ENCODE measurements at regions not wholly inside any gene's neighbourhood (a gene's known extent, or its start where the extent isn't known, plus 50 kb on each side); places are given as distances from the start of the nearest gene placed in this dataset.

DNA sequence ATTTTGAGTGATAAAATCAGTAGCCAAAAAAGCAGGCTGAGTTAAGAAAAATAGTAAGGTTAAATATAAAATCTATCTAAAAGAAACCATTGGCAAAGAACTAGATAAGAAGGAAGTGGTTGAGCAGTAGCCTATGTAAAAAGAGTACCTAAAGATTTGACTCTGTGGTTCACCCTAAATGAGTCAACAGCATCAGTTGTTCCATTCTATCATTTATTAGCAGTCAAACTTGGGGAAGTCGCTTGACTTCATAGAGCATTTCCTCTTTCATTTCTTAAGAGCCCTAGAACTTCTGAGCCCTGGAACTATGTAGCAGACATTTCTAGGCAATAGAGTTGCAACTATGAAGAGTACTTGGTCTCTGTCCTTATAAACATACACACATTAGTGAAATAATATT is 381.7 kb downstream of the NUP35 start:
- H3K4me1 ChIP-seq: no peaks in the 10 kb centered on the region
- no peaks in the 10 kb centered on the region for H3K36me3 ChIP-seq
- peaks cover 0 to 9% (median 0%) of the 10 kb centered on the region in 4 donors for H3K9me3 ChIP-seq
- H3K27me3 ChIP-seq: no peaks in the 10 kb centered on the region
- DNase-seq: no peak
- TF ChIP-seq POLR2A (IDR thresholded peaks at IDR 0.05): no peak
- no peak overlapping the region for H3K27ac ChIP-seq
- H3K4me3 ChIP-seq: no peak overlapping the region

DNA sequence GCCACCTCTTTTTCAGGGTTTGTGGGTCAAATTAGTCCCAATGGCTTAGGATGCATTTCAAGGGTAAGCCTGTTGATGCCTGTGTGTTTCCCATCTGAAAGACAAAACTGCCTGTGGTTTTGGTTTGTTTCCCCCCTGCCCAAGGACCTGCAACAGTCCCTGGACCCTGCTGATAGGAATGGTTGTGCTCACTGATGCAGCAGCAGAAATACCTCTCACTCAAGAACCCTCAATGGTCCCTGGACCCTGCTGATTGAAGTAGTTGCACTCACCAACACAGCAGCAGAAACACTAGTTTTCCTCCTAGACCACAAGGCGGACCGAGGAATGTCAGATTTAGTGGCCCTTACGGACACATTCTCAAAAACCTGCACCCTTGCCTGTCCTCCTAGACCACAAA is 386.9 kb downstream of the NUP35 start:
- Histone ChIP-seq H3K4me3 (no peak overlapping the region), H3K4me1 (no peaks in the 10 kb centered on the region), H3K27me3 (no peaks in the 10 kb centered on the region), H3K36me3 (no peaks in the 10 kb centered on the region), H3K27ac (no peak overlapping the region), H3K9me3 (peaks cover 0 to 9% (median 0%) of the 10 kb centered on the region in 4 donors)
- no peak for DNase-seq
- TF ChIP-seq, protein P1, sequence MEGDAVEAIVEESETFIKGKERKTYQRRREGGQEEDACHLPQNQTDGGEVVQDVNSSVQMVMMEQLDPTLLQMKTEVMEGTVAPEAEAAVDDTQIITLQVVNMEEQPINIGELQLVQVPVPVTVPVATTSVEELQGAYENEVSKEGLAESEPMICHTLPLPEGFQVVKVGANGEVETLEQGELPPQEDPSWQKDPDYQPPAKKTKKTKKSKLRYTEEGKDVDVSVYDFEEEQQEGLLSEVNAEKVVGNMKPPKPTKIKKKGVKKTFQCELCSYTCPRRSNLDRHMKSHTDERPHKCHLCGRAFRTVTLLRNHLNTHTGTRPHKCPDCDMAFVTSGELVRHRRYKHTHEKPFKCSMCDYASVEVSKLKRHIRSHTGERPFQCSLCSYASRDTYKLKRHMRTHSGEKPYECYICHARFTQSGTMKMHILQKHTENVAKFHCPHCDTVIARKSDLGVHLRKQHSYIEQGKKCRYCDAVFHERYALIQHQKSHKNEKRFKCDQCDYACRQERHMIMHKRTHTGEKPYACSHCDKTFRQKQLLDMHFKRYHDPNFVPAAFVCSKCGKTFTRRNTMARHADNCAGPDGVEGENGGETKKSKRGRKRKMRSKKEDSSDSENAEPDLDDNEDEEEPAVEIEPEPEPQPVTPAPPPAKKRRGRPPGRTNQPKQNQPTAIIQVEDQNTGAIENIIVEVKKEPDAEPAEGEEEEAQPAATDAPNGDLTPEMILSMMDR (IDR thresholded peaks at IDR 0.05): no peak
- TF ChIP-seq POLR2A (IDR thresholded peaks at IDR 0.05): no peak

DNA sequence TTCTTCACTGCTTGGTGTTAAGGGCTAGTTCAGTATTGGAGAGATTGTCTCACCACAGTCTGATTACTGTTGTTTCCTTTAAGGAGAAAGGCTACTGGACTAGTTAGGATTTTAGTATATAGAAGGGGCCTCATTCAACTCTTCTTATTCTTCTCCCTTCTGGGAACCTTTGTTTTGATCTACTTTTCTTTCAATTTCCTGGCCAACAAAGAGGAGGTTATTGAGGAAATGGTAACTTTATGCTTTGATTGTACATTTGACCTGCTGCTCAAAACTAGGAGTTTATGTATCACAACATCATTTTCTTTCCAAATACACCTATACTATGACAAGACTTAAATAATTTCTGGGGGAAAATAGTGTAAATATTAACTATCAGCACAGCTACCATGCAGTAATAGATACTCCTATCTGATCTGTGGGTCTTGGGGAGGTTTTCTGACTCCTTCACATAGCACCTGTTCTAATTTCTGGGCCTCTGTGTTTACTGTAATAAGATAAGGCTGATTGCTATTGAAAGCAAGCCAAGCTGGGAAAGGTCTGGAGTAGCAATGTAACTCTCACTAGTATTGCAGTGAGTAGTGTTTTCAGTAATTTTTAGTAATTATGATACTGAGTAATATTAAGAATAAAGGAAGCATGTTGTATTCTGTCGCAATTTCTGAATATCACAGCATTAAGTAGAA is 395.3 kb downstream of the NUP35 start:
- Histone ChIP-seq H3K9me3 (no peaks in the 10 kb centered on the region), H3K36me3 (no peaks in the 10 kb centered on the region), H3K4me1 (peaks cover 0 to 3% (median 0%) of the 10 kb centered on the region in 4 donors), H3K27ac (no peak overlapping the region), H3K27me3 (no peaks in the 10 kb centered on the region), H3K4me3 (no peak overlapping the region)
- TF ChIP-seq POLR2A (IDR thresholded peaks at IDR 0.05): no peak
- TF ChIP-seq, protein P1 (IDR thresholded peaks at IDR 0.05): no peak
- no peak for DNase-seq

DNA sequence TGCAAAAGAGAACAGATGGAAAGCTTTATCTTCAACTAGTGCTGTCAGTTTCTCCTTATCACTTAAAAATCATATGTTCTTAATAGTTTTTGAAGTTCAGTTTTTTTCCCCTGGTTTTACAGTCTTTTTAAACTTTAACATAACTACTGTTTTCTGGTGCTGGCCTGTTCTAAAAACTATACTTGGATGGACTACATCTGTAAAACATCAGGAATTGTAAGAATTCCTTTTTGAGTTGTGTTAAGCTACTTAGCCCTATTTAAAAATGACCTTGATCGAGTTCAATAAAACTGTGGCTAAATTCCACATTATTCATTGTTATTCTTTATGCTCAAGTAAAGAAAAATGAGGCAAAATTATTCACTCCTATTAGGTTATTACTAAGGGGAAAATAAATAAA is 397.7 kb downstream of the NUP35 start:
- no peaks in the 10 kb centered on the region for H3K36me3 ChIP-seq
- H3K27ac ChIP-seq: no peak overlapping the region
- H3K27me3 ChIP-seq: no peaks in the 10 kb centered on the region
- H3K4me1 ChIP-seq: peaks cover 0 to 3% (median 0%) of the 10 kb centered on the region in 4 donors
- H3K9me3 ChIP-seq: no peaks in the 10 kb centered on the region
- TF ChIP-seq POLR2A (IDR thresholded peaks at IDR 0.05): no peak
- TF ChIP-seq, protein P1 (IDR thresholded peaks at IDR 0.05): no peak
- H3K4me3 ChIP-seq: no peak overlapping the region
- no peak for DNase-seq

DNA sequence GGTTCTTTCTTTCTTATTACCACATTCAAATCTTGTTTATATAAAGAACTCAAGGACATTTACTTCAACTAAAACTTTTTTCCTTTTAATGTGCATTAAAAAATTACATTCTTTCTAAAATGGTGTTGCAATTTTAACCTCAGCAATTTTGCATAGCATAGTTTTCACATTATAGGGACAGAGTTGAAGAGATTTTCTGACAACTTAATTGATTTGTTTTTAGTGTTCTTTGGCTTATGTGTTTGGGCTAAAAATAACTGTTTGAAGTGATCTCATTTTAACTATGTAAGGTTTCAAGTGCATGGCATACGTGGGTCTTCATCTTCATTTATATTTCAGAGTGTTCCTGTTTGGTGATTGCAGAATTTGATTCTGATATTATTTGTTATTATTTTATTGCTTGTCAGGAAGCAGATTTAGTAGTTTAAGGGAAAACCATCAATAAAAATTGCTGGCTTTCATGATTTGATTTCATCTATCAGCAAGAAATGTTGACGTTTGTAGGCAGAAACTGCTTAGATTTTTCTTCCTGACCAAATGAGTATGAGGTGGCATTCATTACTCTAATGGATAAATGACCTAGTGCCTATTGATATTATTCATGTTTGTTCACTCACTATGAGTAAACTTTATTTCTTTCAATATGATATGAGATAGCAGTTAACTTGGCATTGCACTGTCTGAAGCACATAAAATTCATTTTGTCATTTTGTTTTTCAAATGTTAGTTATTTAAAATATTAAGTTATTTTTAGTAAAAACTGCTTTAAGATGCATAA is 398.4 kb downstream of the NUP35 start:
- H3K4me1 ChIP-seq: peaks cover 0 to 3% (median 0%) of the 10 kb centered on the region in 4 donors
- H3K27me3 ChIP-seq: no peaks in the 10 kb centered on the region
- TF ChIP-seq POLR2A (IDR thresholded peaks at IDR 0.05): no peak
- TF ChIP-seq, protein P1 (IDR thresholded peaks at IDR 0.05): no peak
- H3K27ac ChIP-seq: no peak overlapping the region
- DNase-seq: no peak
- no peak overlapping the region for H3K4me3 ChIP-seq
- no peaks in the 10 kb centered on the region for H3K9me3 ChIP-seq
- no peaks in the 10 kb centered on the region for H3K36me3 ChIP-seq

DNA sequence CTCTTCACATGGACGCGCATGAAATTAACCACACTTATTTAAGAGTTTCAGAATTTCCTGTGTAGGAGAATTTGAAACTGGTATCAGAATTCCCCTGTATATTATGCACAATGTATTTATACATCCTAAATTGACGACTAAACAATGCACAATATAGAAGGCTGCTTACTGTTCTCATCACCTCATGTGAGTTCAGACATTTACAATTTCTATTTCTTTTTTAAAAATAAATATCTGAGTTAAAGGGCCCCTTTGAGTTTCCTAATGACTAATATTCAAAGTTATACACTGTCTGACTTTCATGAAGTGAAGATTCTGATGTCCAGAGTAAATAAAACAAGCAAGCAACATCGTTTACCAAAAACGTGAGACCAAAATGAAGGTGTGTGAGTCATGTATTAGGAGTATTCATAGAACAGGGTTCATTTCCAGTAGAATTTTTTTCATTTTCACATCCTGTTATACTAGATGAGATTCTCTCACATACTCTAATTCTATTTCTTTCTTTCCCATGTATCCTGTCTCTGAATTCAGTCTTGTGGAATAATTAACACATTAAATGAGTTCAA is 406.2 kb downstream of the NUP35 start:
- Histone ChIP-seq H3K9me3 (no peaks in the 10 kb centered on the region), H3K36me3 (no peaks in the 10 kb centered on the region), H3K27ac (no peak overlapping the region), H3K4me1 (no peaks in the 10 kb centered on the region), H3K4me3 (no peak overlapping the region), H3K27me3 (no peaks in the 10 kb centered on the region)
- TF ChIP-seq, protein P1 (IDR thresholded peaks at IDR 0.05): no peak
- DNase-seq: no peak

All from Peyer's patch (tissue), 4 donors.